ENCODE measurements at regions not wholly inside any gene's neighbourhood (a gene's known extent, or its start where the extent isn't known, plus 50 kb on each side); places are given as distances from the start of the nearest gene placed in this dataset.
A peak's percentile ranks its signal among the peaks of the same experiment; 100 is the strongest.

DNA sequence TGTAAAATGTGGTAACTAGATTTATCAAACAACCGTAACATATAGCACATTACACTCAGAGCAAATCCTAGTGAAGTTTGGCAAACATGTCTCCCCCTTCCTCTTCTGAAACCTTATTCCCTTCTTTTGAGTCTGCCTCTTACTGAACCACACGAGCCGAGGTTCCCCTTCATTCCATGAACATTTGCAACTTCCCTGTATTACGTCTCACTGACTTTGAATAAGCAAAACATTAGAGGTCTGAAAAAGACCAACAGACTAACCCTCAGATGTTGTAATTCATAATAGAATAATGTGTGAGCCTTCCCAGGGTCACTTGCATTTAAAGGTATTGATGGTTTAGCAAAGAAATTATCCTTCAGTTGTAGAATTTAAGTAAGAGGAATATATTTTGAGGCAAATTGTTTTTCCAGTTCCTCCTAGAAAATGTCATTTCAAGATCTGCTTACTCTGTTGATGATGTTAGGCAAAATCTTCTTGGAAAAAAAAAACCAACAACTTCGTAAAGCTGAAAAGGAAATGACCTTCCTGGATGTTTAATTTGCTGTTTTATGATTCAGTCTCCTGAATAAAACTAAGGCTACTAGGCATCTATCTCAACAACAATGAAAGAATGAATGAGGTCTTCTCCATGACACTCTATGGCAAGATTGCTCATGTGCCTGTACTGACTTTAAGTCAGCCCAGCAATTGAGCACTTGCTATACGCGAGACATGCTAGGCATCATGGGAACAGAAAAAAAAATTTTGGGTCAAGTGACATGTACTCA, 296.9 kb upstream of the NECTIN3 start:
- no peak for DNase-seq

DNA sequence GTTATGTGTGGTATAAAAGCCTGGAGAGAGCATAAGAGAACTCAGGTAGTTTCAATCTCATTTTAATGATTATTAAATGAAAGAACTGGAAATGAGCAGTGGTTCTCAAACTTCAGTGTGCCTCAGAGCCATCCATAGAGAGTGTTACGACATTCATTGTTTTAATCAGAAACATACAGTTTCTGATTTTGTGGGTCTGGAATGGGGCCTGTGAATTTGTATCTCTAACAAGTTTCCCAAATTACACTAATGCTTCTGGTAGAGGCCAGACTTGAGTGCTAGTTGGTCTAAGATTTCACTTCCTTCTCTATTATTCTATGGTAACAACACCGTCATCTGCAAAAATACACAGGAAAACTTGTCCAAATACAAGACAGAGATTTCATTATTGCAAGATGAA, 292.0 kb upstream of the NECTIN3 start:
- DNase-seq, result no peak

GRCh38 chr3:110783541-110783940, 288.1 kb upstream of the NECTIN3 start:
- DNase-seq, result no peak

DNA sequence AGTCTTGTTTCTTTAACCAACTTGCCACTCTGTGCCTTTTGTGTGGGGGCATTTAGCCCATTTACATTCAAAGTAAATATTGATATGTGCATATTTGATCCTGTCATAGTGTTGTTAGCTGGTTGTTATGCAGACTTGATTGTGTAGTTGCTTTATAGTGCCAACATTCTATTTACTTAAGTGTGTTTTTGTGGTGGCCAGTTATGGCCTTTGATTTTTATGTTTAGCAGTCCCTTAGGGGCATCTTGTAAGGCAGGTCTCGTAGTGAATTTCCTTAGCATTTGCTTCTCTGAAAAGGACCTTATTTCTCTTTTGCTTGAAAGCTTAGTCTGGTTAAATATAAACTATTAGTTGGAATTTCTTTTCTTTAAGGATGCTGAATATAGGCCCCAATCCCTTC, 282.8 kb upstream of the NECTIN3 start:
- DNase-seq, result no peak

- no peak for DNase-seq
Measured at GRCh38 chr3:110789315-110789714, 282.3 kb upstream of the NECTIN3 start.

GRCh38 chr3:110790631-110791030, 281.0 kb upstream of the NECTIN3 start:
- DNase-seq, result no peak

- DNase-seq, result no peak
Measured at GRCh38 chr3:110791995-110792686, 279.5 kb upstream of the NECTIN3 start.

DNA sequence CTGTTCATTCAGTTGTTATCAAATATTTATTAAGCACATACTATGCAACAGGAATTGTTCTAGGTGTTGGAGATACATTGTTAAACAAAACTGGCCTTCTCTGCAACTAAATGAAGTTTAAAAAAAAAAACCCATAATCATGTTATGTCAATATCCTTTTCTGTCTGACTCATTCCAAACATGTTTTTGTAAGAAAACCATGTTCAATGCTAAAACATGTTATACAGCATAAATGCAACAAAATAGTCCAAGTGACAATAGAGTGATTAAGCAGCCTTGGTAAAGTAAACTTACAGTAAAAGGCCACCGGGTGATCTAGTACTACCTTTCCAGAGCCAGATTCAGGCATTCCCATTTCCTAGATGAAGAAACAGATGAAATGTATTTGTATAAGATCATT, 278.0 kb upstream of the NECTIN3 start:
- no peak for DNase-seq

DNA sequence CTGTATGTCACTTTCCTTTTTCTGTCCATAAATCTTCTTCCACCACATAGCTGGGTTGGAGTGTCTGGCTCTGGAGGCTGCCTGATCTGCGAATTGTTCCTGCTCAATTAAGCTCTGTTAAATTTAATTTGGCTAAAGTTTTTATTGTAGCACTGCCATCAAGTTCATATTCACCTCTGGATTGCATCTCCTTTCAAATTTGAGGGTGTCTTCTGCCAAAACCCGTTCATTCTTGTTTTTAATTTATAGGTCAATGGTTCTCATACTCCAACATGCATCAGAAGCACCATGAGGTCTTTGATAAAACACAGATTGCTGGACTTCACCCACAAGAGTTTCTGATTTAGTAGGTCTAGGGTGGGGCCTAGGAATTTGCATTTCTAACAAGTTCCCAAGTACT, 276.5 kb upstream of the NECTIN3 start:
- DNase-seq, result no peak

DNA sequence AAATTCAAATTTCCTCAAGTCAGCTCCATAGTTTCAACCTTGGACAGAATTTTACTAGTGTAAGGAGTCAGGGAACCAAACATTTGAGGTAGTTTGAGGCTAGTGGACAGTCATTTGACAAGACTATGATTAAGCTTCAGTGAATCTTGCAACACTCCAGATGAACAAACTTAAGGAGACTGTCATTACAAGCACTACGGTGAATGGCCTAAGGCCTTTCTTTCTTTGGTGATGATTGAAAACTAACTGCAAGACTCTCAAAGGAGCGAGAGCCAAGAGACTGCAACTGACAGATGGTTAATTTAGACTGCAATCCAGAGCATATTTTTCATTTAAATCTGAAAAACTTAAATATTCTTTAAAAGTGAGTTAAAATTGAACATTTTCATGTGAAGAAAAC, 272.3 kb upstream of the NECTIN3 start:
- DNase-seq, result no peak

GRCh38 chr3:110804856-110805255, 266.8 kb upstream of the NECTIN3 start:
- no peak for DNase-seq

- no peak for DNase-seq
Measured at GRCh38 chr3:110806924-110807323, 264.7 kb upstream of the NECTIN3 start.

DNA sequence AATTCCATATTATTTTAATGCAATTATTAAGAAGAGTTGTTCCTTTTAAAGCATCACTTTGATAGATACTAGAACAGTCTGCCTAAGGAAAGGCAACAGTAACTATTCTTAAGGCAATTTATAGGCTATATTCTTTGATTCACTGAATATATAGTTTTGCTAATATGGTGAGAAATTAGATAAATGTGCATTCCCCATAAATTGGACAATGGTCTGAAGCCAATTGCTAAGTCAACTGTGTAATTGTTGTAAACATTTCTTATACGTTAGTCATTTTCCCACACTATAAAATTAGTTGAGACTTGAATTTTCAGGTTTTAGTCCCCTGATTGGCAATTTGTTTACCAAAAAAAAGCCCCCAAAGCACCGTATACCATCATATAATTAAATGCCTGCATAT, 263.0 kb upstream of the NECTIN3 start:
- DNase-seq, result no peak

DNA sequence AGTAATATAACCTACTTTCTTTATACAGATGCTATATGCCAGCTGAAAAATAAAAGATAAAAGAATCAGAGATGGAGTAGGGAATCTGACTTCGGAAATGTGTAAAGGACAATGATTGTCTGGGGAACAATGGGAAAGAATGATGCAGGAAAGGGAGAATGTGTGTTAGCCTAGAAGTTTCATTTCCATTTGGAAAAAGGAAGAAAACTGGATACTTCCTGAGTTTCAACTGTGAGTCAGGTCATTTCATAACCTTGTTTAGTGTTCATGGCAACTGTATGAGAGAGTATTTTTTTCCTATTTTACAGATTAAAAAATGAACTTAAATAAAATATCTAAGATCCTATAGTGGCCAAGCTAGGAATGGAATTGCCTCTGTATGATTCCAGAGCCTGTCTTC, 261.3 kb upstream of the NECTIN3 start:
- peak; percentile 25 for DNase-seq

DNA sequence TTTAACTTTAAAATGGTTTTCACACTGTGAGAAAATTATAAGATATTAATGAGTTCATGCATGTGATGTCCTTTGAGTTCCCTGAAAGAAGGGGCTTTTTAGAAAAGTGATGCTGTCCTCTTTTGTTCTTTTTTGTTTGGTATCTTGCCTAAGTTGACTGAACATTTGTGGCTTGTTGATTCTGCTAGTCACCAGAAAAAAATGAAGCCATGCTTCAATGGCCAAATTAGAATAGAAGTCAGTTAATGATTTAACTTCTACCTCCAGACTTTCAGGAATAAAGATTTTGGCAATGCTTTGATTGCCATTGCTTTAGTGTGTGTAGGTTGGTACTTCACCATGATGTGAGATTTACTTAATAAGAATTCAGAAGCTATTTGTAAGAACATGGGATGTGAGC, 260.6 kb upstream of the NECTIN3 start:
- DNase-seq, result no peak

DNA sequence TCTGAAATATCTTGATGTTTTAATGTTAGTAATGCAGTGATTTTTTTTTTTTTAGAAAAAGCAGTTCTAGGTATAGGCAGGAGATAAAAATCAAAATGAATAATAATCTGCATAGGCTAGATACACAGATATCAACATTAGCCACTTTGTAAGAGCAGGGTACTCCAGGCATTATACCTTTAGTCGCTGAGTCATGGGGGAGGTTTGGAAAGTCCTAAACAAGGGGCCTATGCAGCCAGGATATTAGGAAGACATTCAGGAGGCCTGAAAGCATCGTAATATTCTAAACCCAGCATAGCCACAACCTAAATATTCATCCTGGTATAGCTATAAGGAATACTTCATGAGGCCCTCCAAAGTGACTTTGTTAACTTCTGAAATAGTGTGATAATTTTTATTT, 258.1 kb upstream of the NECTIN3 start:
- no peak for DNase-seq

- DNase-seq, result no peak
Measured at GRCh38 chr3:110814170-110815007, 257.2 kb upstream of the NECTIN3 start.

- DNase-seq, result peak; percentile 5
Measured at GRCh38 chr3:110815008-110815583, 256.5 kb upstream of the NECTIN3 start.

DNA sequence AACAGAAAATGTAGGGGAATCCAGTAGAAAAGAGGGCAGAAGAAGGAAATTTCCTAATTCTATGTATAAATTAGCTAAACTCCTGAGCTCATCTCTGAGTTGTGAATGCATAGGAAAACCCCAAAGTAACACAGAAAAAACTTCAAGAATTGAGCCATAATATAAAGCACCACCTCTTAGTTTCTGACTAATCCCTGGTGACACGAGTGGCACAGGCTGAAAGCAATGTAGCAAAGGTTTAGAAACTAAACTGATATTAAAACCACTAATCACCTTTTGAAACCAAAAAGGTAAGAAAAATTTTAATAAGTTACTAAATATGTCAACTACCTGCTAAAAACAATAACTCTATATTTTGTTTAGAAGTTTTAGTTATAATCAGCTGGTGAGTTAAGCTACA, 255.6 kb upstream of the NECTIN3 start:
- DNase-seq, result no peak

GRCh38 chr3:110821586-110821985, 250.0 kb upstream of the NECTIN3 start:
- DNase-seq, result no peak

GRCh38 chr3:110822971-110823370, 248.6 kb upstream of the NECTIN3 start:
- DNase-seq, result no peak

DNA sequence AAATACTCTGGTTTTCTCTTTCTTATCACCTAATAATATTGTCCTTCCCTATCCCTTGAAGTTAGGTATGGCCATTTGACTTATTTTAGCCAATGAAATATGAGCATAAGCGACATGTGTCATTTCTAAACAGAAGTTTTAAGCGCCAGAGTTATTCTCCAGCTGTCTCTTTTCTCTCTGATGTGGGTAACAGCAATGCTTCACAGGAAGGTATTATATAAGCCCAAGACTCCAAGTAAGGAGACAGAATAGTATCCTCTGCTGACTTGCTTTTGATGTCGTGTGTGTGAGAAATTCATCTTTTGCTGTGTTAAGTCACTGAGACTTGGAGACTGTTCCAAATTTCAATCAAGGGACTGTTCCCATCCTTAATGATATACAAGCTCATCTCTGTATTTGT, 224.6 kb upstream of the NECTIN3 start:
- no peak for DNase-seq

DNA sequence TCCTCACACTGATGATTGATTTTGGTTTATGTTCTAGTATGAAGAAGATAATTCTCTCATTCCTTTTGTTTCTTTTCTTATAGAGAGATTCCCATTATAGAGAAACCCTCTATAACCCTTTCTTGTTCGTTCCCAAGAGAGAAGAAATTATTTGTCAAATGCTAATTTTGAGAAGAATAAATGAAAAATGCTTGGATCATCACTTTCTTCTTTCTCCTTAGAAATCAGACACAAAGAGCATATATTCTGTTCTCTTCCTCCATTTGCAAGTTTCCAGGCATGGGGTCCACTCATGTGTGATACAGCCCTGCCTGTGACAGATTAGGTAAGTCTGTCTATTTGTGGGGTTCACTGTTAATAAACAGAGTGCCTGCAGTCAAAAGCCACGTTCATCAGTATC, 222.6 kb upstream of the NECTIN3 start:
- DNase-seq, result no peak

Data from dermis blood vessel endothelial cell (primary cell).